Raji (cell line): ENCODE measurements at regions not wholly inside any gene's neighbourhood (a gene's known extent, or its start where the extent isn't known, plus 50 kb on each side); places are given as distances from the start of the nearest gene placed in this dataset.

ENCODE experiments used
- POLR2A ChIP-seq: IDR thresholded peaks from 2 replicates; pipeline ENCODE4 v1.6.1; 2011; ENCODE audit warnings: low read depth, low read length, control low read depth; ENCODE audit not compliant: insufficient read depth

DNA sequence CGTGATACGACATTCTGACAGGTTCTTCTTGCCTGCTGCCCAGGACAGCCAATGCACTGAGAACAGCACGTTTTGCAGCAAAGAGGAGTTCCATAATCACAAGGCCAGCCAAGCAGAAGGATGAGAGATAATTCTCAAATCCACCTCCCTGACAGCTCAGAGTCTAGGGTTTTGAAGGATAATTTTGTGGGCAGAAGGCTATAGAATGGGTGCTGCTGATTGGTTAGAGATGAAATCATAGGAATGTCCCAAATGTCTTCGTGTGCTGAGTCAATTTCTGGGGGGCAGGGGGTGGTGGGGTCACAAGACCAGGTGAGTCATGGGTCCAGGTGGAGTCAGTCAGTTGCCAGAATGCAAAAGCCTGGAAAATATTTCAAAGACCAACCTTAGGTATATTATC, 175.5 kb upstream of the SLC30A5 start:
- no peak for TF ChIP-seq POLR2A

DNA sequence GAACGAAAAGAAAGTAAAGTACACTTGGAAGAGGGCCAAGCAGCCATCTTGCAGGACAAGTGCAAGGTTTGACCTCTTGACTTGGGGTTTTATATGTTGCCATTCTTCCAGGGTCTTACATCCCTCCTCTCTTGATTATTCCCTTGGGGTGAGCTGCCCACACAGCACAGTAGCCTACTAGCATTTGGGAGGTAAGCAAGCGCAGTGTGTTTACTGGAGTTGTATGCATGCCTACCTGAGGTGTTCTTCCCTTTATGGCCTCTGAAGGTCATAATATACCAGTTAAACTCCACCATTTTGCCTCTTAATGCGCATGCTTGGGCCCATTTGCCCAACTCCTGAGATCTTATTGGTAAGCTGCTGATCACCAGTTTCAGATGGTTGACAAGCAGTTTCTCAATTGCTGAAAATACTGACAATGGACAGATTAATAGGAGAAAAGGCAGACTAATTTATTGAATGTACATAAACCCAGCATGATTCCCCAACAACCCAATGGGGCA, 173.8 kb upstream of the SLC30A5 start:
- TF ChIP-seq POLR2A = no peak

DNA sequence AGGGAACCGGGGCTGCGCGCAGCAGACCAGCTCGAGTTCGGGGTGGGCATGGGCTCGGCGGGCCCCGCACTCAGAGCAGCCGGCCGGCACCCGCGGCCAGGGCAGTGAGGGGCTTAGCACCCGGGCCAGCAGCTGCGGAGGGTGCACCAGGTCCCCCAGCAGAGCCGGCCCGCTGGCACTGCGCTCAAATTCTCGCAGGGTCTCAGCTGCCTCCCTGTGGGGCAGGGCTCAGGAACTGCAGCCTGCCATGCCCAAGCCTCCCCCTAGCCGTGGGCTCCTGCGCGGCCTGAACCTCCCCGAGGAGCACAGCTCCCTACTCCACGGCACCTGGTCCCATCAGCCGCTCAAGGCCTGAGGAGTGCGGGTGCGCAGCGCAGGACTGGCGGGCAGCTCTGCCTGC, 172.9 kb upstream of the SLC30A5 start:
- no peak for TF ChIP-seq POLR2A

DNA sequence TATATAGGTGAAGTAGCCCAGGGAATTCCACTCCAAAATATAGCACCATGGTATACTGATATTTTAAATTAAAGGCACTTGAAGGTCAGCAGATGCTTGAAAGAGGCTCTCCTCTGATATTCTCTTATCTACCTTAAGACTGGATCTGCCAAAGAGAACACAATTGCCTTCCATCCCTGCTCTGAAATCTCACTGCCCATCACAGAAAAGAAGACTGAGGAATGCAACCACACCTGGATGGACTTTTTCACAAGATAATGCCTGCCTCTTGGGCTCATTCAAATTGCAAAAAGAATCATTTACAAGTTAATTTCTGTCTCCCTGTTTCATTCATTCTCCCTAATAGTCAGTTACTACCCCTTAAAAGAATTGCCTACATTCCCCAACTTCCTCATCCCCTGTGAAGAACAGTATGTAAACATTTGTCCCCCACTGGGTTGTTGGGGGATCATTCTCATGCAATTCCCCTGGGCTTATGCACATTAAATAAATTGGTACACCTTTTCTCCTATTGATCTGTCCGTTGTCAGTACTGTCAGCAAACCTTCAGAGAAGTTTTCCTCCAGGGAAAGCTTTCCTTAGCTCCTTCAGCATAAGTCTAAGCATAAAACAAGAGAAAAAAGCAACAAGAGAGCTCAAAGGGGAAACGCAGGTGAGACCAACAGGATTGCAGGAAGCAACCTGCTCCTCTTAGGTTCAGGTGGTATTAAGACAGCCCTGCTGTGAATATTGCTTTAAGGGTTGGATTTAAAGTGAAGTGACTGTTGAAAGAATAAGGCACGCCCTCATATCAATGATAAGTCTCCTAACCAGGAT, 171.4 kb upstream of the SLC30A5 start:
- TF ChIP-seq POLR2A = no peak

DNA sequence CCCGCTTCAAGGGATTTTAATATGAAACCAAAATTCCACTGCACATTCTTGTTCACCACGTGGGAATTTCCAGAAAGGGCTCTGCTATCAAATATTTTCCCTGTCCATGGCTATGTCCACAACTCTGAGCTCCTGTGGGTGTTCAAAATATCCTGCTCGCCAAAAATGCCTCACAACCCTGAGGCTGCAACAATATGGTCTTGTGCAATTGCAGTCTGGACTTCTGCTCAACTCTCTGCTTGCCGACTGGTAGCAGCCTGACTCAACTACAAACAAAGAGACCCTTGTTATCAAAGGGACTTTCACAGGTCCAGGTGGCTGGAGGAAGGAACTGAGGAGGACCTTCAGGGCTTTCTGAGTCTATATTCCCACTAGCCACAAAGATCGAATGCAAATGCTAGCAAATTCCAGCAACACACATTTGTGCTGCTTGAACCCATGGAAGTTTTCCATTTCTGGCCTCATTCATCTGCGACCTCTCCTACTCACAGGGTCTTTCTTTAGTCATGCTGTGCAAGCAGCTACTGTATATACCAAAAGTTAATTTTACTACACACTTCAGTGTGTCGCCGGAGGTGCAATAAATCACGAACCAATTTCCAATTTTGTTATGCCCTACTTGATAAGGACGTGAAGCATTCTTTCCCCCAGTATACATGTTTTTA, 169.2 kb upstream of the SLC30A5 start:
- no peak for TF ChIP-seq POLR2A

DNA sequence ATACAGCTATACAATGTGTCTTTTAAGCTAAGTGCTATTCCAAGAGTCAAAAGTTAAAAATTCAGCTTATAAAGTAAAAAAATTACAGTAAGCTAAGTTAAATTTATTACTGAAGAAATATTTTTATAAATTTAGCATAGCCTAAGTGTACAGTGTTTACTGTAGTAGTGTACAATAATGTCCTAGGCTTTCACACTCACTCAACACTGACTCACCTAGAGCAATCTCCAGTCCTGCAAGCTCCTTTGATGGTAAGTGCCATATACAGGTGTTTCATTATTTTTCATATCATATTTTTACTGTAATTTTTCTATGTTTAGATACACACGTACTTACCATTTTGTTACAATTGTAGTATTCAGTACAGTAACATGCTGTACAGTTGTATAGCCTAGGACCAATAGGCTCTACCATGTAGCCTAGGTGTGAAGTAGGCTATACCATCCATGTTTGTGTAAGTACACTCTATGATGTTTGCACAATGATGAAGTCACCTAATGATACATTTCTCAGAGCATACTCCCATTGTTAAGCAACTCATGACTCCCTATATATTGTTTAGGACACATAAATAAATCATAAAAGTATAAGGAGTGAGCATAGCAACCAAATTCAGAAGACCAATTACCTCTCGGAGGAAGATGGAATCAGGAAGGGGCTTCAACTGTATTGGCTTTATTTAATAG, 165.1 kb upstream of the SLC30A5 start:
- TF ChIP-seq POLR2A = no peak

DNA sequence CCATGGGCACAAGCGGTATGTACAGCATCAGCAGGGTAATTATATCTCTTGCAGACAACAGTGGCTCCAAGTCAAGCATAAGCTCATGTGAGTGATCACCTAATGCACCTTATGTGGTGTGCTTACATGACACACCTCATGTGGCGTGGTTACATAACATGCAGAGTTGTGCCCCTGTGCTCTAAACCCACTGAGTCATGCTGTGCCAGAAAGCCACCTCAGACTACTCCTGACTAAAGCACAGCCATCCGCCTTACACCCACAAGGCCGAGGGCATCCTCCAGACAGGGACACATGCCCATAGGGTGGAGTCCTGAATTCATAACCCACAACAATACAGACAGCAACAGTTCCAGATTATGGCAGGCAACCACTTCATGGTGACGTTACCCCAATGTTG, 163.7 kb upstream of the SLC30A5 start:
- TF ChIP-seq POLR2A = no peak

DNA sequence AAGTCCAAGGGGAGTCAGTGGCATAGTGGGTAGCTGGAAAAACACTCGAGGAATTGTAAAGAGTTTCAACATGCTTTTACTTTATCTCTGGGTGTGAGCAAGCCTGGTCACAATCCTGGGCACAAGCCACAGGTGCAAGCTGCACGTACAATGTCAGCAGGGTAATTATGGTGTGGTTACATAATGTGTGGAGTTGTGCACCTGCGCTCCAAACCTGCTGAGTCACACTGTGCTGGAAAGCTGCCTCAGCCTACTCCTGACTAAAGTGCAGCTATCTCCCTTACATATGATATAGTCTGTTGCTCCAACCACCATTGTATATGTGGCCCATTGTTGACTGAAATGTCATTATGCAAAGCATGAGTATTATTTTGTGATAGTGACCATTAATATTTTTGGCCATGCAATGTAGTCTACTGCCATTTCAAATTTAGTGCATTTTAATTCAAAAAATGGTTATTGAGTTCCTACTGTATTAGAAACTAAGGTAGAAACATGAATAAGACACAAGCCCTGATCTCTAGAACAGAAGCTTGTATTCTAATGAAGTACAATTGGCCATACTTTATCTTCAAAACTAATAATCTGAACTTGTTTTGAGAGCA, 160.9 kb upstream of the SLC30A5 start:
- TF ChIP-seq POLR2A = no peak

DNA sequence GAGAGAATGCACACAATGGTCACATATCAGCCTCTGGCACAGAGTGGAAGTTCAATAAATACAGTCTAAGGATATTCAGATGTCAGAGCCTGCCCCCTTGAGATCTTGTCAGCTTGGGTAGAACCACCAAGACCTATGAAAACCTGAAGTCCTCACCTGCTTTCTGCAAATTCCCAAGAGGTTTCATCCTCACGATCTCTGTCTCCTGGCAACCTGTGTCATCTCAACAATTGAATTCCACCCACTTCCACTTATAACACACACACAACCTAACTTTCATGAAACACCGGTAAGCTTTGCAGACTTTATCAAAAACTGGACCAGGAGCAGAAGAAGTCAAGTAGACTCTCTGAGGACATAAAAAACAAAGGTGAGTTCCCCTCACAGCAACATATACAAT, 151.6 kb upstream of the SLC30A5 start:
- TF ChIP-seq POLR2A = no peak

DNA sequence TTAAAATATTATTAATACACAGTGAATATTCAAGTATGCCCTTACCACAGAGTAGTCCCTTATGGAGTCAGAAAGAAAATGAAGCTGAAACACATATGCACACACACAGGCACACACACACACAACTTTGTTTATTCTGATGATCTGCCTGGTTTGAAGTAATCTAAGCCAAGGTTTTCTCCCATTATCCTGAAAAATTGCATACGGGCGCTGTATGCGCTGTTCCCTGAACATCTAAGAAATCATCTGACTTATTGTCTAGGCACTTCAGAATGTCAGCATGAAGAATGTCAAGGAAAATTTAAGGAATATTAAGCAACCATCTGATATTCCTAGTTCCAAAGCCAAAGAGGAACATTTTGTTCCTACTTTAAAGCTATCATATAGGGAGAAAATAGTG, 147.1 kb upstream of the SLC30A5 start:
- TF ChIP-seq POLR2A = no peak

DNA sequence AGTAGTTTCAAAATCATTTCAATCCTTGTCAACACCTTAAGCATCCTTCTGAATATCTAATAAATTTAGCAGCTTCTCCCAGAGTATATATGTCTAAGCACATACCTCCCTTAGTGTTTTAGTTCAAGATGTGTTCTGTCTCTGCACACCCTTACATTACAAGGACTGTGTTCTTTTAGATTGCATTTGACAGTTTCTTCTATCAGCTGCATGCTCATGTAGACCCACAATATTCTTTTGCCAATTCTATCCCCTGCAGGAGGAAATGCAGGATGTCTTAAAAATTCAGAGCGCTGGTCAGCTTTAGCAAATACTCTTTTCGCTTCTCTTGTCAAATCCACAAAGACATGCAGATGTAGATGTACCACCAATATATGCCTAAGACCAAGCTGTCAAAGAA, 145.8 kb upstream of the SLC30A5 start:
- TF ChIP-seq POLR2A = no peak

DNA sequence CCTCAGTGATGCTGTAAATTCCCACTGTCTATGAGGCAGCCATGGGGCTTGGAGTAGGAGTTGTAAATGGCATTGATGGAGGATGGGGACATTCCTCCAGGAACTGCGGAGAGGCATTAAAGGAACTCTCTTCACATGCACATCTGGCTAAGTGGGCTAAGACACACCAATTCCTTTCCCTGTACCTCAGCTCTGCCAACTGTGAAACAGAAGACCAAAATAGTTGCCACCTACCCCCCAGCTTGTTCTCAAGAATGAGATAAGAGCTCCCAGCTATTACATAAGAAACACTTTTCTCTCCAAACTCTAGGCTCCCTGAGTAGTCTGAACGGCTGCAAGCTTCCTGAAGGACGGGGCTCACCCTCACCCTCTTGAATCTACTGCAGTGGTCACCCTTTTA, 144.6 kb upstream of the SLC30A5 start:
- TF ChIP-seq POLR2A = no peak

DNA sequence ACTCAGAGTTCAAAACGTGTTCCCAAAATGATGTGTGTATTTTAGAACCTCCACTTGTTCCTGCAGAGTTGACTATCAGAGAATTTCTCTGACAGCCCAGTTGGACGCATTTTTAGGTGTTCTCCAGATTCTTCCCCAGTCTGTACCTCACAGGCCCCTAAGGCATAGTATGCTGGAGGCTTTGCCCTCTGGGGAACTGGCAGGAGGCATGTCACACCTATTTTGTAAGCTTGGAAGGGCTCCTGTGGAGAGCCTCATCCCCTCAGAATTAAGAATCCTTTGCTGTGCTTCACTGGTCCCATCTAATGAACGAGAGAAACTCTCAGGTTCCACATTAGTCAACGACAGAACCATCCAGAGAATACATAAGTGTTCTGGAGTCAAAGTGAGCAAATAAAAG, 144.1 kb upstream of the SLC30A5 start:
- TF ChIP-seq POLR2A = no peak

DNA sequence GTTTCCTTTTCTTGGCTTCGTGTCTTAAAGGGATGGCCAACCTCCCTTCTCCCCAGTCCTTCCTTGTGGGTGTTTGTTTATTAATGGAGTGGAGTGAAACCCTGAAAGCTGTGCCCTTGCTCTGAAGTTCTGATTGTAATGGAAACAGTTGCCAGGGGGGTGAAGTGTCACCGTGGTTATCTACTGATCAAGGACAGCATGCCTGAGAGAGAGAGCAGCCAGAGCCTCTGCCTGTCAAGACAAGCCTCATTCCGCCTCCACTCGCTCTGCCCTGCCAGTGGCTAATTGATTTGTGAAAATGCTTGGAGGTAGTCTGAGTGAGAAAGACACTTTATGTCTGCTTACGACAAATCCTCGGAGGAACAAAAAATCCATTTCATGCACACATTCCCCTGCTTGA, 143.7 kb upstream of the SLC30A5 start:
- no peak for TF ChIP-seq POLR2A

DNA sequence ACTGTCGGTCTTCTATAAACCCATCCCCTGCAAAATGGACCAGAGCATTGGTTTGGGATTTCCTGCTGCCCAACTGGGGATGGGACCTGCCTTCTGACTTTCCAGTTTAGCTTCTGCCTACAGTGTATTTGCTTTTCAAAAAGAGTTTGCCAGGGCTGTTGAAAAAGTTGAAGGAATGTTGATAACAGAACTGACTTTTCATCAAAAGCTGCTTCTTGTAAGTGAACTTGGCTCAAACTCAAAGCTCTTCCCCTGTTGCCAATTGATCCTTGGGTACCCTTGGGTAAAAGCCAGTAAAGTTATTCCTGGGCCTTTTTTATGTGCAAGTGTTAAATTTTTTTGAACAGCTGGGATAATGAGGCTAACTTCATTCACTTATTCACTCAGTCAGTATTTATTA, 142.9 kb upstream of the SLC30A5 start:
- TF ChIP-seq POLR2A = no peak
